ENCODE measurements at regions not wholly inside any gene's neighbourhood (a gene's known extent, or its start where the extent isn't known, plus 50 kb on each side); places are given as distances from the start of the nearest gene placed in this dataset.

GRCh38 chr12:118694128-118694775 is 287.1 kb upstream of the SRRM4 start:
- DNase-seq (ENCODE audit: low spot score), result no peak

GRCh38 chr12:118704527-118705241 is 276.7 kb upstream of the SRRM4 start:
- no peak for DNase-seq (ENCODE audit: low spot score)

- DNase-seq (ENCODE audit: low spot score), result no peak
Observed at GRCh38 chr12:118706437-118706836, 274.9 kb upstream of the SRRM4 start.

DNA sequence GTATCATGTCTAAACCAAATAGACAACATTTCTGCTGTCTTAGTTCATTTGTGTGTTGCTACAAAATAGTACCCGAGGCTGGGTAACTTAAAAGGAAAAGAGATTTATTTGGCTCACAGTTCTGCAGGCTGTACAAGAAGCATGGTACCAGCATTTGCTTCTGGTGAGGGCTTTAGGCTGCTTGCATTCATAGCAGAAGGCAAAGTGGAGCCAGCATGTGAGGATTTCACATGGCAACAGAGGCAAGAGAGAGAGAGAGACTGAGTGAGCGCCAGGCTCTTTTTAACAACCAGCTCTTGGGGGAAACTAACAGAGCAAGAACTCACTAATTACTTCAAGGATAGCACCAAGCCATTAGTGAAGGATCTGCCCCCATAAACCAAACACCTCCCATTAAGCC is 271.4 kb upstream of the SRRM4 start:
- no peak for DNase-seq (ENCODE audit: low spot score)

DNA sequence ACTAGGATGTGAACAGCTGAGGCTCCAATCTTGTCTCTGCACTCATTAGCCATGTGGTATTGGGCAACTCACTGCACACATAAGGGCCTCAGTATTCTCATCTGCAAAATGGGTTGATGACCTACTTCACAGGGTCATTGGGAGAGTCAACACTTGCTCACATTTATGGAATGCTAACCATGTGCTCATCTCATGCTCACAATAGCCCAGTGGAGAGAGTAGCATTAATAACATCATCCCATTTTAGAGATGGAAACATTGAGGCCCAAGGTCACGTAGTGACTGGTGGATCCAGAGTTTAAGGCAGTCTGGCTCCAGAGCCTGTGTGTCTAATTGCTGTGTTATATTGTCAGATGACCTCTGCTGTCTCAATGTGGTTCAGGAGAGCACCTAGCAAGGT is 270.2 kb upstream of the SRRM4 start:
- DNase-seq (ENCODE audit: low spot score), result no peak

DNA sequence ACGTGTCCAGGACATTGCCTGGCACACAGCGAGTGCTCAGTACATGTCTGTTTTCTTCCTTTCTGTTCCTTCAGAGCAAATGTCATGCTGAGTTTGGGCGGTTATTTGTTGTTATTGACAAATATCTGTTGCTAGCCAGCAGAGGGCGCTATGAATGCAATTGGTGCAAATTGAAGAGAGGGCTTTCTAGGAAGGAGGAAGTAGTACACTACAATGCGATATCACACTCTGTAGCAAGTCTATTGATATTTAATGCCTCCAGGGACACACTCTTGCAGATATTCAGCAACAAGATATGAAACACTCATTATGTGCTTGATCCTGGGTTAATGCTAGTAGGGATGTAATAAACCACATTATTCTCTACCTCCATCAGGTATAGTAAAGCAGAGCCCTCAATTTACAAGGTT is 267.3 kb upstream of the SRRM4 start:
- DNase-seq (ENCODE audit: low spot score), result no peak

DNA sequence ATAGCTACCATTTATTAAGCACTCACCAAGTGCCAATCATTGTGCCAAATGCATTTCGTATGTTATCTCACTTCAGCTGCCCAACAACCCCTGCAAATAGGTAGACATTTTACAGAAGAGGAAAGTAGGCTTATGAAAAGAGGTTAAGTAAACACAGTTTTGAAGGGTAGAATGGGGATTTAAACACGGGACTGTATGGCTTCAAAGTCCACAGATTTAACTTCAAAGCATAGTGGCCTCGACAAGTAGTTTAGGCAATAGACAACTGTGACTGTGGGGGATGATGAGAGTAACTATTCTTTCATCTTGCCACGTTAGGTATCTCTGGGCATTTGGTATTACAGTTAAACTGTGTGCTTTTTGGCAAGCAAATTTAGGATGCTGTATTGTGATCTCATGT is 266.8 kb upstream of the SRRM4 start:
- DNase-seq (ENCODE audit: low spot score), result no peak

DNA sequence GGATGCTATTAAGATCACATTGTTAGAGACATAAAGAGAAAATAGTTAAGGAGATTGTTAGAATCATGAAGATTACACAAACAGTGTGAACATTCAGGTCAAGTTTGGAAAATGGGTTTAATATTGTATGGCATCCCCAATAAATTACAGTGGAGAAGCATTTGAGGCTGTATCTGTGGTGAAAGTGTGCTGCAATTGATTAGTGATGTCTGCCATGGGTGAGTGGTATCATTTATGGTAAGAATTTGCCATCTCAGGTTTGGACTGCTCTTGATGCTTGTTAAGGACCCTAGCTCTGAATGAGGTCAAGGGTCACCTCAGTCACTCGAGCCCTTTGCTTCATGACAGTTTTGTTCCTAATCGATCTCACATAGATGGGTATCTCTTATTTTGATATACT is 265.7 kb upstream of the SRRM4 start:
- DNase-seq (ENCODE audit: low spot score), result no peak

- no peak for DNase-seq (ENCODE audit: low spot score)
Observed at GRCh38 chr12:118727196-118727978, 254.0 kb upstream of the SRRM4 start.

GRCh38 chr12:118727979-118728366 is 253.4 kb upstream of the SRRM4 start:
- DNase-seq (ENCODE audit: low spot score), result no peak

- no peak for DNase-seq (ENCODE audit: low spot score)
Observed at GRCh38 chr12:118734266-118734665, 247.1 kb upstream of the SRRM4 start.

- DNase-seq (ENCODE audit: low spot score), result no peak
Observed at GRCh38 chr12:118737985-118738540, 243.3 kb upstream of the SRRM4 start.

DNA sequence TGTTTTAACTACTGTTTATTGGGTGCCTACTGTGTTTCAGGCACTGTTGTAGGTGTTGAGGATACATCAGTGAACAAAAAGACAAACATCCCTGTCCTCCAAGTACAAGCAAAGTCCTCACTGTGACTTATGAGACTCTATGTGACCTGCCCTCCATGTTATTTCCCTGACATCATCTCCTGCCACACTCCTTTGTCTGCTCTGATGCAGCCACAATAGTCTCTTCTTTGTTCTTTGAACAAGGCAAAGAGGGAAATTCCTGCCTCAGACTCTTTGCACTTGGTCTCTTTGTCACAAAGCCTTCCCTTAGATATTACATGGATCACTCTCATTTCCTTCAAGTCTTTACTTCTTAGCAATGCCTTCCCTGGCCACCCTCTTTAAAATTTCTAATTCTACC is 240.1 kb upstream of the SRRM4 start:
- no peak for DNase-seq (ENCODE audit: low spot score)

DNA sequence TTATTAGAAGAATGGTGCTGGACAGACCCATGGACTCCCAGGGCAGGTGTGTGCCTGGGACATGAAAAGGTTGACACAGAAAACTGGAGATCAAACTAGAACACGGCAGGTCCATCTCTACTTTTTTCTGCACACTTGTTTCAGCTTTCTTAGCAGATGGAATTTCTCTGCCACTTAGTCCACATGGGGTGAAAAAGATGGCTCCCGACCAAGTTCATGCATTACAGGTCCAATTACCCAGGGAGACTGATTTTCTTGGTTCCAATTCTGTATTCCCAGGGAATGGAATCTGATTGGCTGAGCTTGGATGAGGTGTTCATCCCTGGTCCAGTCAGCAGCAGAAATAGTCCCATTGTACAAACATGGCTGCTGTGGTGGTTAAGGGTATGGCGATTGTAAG is 238.9 kb upstream of the SRRM4 start:
- DNase-seq (ENCODE audit: low spot score), result no peak

GRCh38 chr12:118743896-118744700 is 237.2 kb upstream of the SRRM4 start:
- no peak for DNase-seq (ENCODE audit: low spot score)

GRCh38 chr12:118746176-118746575 is 235.2 kb upstream of the SRRM4 start:
- DNase-seq (ENCODE audit: low spot score), result no peak

- DNase-seq (ENCODE audit: low spot score), result no peak
Observed at GRCh38 chr12:118746960-118747359, 234.4 kb upstream of the SRRM4 start.

- no peak for DNase-seq (ENCODE audit: low spot score)
Observed at GRCh38 chr12:118747771-118748170, 233.6 kb upstream of the SRRM4 start.

GRCh38 chr12:118748478-118749380 is 232.6 kb upstream of the SRRM4 start:
- DNase-seq (ENCODE audit: low spot score), result no peak

DNA sequence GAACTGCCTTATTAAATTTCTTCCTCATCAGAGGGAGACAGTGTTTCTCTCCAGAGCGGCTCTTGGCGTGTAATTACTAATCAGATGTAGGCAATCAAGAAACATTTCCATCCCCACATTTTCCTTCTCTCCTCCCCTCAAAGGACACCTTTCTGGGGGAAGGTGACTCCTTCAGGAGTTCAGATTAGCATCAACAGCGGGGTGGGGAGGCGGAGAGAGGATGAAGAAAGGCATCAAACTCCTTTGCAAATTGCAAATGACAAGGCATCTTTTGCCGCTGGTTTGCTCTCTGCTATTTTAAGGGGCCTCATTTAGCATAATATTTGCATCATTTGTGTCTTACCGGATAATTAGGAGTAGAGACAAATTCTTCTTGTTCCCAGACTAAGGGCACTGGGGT is 231.7 kb upstream of the SRRM4 start:
- DNase-seq (ENCODE audit: low spot score), result no peak

- no peak for DNase-seq (ENCODE audit: low spot score)
Observed at GRCh38 chr12:118750666-118751065, 230.7 kb upstream of the SRRM4 start.

All from AG08395 (cell line).